ENCODE measurements at regions not wholly inside any gene's neighbourhood (a gene's known extent, or its start where the extent isn't known, plus 50 kb on each side); places are given as distances from the start of the nearest gene placed in this dataset.

DNA sequence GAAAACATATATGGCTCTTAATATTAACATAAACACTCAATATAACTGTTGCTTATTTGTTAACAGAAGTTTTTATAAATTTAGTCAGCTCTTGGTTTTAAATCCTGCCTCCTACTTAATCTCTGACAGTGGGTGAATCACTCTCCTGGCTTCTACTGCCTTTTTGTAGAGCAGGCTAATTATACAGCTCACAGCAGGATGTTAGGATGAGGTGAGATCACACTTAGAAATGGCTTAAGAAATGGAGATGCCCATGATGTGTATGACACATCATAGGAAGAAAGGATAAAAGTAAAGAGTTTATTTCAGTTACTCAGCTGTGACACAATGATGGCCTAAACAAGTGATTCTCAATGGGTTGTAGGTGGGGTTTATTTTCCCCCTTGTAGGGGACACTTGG lies 345.6 kb downstream of the SPRY2 start:
- TF ChIP-seq, protein P1, sequence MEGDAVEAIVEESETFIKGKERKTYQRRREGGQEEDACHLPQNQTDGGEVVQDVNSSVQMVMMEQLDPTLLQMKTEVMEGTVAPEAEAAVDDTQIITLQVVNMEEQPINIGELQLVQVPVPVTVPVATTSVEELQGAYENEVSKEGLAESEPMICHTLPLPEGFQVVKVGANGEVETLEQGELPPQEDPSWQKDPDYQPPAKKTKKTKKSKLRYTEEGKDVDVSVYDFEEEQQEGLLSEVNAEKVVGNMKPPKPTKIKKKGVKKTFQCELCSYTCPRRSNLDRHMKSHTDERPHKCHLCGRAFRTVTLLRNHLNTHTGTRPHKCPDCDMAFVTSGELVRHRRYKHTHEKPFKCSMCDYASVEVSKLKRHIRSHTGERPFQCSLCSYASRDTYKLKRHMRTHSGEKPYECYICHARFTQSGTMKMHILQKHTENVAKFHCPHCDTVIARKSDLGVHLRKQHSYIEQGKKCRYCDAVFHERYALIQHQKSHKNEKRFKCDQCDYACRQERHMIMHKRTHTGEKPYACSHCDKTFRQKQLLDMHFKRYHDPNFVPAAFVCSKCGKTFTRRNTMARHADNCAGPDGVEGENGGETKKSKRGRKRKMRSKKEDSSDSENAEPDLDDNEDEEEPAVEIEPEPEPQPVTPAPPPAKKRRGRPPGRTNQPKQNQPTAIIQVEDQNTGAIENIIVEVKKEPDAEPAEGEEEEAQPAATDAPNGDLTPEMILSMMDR (IDR thresholded peaks at IDR 0.05; ENCODE audit: insufficient read depth, low read length, poor library complexity, severe bottlenecking): no peak
- TF ChIP-seq EZH2phosphoT487 (conservative IDR thresholded peaks at IDR 0.05; ENCODE audit: low read length): no peak

All from SU-DHL-6 (cell line).